ENCODE measurements at regions not wholly inside any gene's neighbourhood (a gene's known extent, or its start where the extent isn't known, plus 50 kb on each side); places are given as distances from the start of the nearest gene placed in this dataset.

GRCh38 chr11:70607561-70607960, 209.2 kb downstream of the CTTN start:
- DNase-seq, result no peak
- no peaks in the 10 kb centered on the region for H3K4me1 Mint-ChIP-seq
- peaks cover 2% of the 10 kb centered on the region for H3K27me3 Mint-ChIP-seq
- H3K27ac Mint-ChIP-seq, result no peak overlapping the region
- intact Hi-C loops (cut with DNase I, micrococcal nuclease), result no loop called here
- ChIA-PET CTCF (no interaction called here), POLR2A (no interaction called here)
- H3K9me3 Mint-ChIP-seq (ENCODE audit: low read depth), result no peaks in the 10 kb centered on the region
- no peak for ATAC-seq
- H3K36me3 Mint-ChIP-seq (ENCODE audit: low read depth), result no peaks in the 10 kb centered on the region
- H3K4me3 Mint-ChIP-seq, result no peak overlapping the region

DNA sequence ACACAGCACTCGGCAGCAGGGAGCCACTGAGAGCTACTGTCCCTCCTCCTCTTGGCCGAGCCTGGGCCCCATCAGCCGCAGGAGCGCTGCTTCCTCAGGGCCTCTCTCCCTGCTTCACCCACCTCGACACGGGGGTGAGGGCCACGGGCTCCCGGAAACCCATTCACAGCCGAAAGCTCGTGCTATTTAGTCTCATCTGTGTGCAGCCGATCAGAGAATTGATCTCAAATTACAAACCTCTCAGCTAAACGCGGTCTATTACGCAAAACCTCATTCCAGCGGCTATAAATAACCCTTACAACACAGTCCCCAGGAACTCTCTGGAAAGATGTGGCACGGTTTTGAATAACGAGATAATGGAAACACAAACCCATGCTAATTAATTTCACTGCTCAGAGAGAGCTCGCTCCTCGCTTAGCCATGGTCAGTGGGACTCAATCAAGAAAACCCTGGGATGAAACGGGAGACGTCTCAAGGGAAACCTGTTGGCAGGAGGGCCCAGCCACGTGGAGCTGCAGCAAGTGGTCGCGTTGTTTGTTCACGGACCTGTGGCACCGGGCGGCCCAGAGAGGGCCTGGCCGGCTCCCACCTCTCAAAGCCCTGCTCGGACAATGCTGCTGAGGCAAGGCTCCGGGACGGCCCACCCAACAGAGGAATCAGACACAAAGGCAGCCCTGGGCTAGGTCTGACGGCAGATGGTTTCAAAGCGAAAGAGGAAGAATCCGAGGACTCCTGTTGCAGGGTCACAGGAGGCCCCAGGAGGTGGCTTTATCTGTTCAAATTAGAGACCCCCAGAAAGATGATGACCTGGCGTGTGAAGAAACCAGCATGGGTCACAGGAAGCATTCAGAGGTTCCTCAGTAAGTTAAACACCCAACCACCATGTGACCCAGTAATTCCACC, 210.5 kb downstream of the CTTN start:
- no peak for DNase-seq
- CTCF ChIA-PET, result interaction anchor here (0.5 kb wide), 1 partner anchor 10 kb away, joined by 3 read pairs; no protein-coding TSS in a partner anchor
- Mint-ChIP-seq H3K36me3 (ENCODE audit: low read depth) (no peaks in the 10 kb centered on the region), H3K4me1 (no peaks in the 10 kb centered on the region), H3K4me3 (no peak overlapping the region), H3K27me3 (peaks cover 2% of the 10 kb centered on the region), H3K9me3 (ENCODE audit: low read depth) (no peaks in the 10 kb centered on the region), H3K27ac (no peak overlapping the region)
- POLR2A ChIA-PET, result no interaction called here
- ATAC-seq, result no peak
- intact Hi-C loops (cut with DNase I, micrococcal nuclease), result no loop called here

DNA sequence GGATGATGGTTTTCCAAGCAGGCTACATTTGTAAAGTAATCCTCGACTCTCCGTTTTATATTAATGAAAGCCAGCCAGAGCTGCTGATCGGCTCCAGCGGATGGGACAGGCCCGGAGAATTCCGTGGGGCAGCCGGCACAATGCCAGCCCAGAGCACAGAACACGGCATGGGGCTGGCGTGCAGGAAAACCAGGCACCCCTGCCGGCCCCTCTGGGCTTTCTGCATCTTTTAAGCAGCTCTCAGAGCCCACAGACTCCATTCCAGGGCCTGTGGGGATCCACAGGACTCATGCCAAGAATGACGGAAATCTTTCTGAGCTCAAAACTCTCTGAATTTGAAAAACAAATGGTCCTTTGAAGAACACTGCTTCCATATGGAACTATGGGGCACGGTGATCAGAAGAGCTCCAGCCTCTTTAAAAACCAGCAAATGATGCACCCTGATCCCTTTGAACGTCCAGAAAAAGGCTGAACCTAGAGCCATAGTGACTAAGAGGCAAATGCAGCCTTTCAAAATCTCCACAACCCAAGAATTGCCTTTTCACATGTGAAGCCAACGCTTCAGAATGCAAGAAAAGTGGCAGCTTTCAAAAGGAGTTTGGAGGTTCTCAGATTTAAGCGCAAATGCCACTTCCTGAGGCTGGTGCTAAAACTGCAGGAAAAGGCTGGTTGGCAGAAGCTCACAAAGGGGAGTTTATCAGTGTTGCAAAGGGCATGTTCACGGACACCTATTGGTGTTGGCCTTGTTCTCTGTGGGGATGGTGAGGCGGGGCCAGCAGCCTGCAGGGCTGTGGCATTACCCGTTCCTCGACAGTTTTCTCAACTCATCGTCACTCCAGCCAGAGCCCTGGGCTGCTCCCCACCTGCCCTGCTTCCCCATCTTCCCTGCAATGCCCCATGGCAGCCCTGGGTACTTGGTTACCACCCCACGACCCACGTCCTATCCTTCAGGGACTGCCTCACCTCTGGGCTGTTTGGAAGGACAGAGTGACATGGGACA, 212.5 kb downstream of the CTTN start:
- H3K36me3 Mint-ChIP-seq (ENCODE audit: low read depth), result no peaks in the 10 kb centered on the region
- H3K27ac Mint-ChIP-seq, result no peak overlapping the region
- POLR2A ChIA-PET, result no interaction called here
- ATAC-seq (no peak), DNase-seq (no peak)
- H3K27me3 Mint-ChIP-seq, result peaks cover 2% of the 10 kb centered on the region
- CTCF ChIA-PET, result interaction anchor here (0.6 kb wide), 1 partner anchor 152 kb away, joined by 3 read pairs; no protein-coding TSS in a partner anchor
- H3K4me1 Mint-ChIP-seq, result no peaks in the 10 kb centered on the region
- intact Hi-C loops (cut with DNase I, micrococcal nuclease), result no loop called here
- H3K4me3 Mint-ChIP-seq, result no peak overlapping the region
- no peaks in the 10 kb centered on the region for H3K9me3 Mint-ChIP-seq (ENCODE audit: low read depth)

- no peaks in the 10 kb centered on the region for H3K36me3 Mint-ChIP-seq (ENCODE audit: low read depth)
- H3K9me3 Mint-ChIP-seq (ENCODE audit: low read depth), result no peaks in the 10 kb centered on the region
- intact Hi-C loops (cut with DNase I, micrococcal nuclease), result no loop called here
- CTCF ChIA-PET, result no interaction called here
- H3K4me1 Mint-ChIP-seq, result no peaks in the 10 kb centered on the region
- no peak for DNase-seq
- no peak overlapping the region for H3K27ac Mint-ChIP-seq
- no peak for ATAC-seq
- no peak overlapping the region for H3K4me3 Mint-ChIP-seq
- peaks cover 2% of the 10 kb centered on the region for H3K27me3 Mint-ChIP-seq
- POLR2A ChIA-PET, result no interaction called here
Measured at GRCh38 chr11:70611821-70612220, 213.5 kb downstream of the CTTN start.

DNA sequence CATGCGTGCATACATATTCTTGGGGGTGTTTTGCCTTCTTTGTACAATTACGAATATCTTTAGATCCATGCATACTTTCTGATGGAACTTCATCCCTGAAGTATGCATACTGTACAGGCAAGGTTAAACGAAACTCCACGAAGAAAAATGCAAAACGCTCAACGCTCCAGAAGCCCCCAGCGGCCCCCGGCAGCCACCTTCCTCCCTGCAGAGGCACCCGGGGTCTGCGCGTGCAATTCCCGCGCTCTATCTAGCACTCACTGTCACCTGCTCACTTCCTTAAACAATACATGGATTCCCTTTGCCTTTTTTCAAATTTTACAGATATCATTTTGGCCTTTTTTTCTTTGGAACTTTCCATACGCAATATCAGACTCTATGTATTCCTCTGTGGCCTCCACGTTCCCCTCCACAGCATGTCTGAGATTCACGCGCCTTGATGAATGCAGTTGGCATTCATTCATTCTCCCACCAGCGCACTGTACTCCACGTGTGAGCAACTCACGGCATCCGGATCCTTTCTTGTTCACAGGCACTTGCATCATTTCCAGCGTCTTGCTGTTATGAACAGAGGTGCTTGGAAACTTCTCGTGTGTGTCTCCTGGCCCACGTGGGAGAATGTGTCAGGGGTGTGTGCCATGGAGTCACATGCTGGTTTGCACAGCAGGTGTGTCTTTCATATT, 214.3 kb downstream of the CTTN start:
- Mint-ChIP-seq H3K36me3 (ENCODE audit: low read depth) (no peaks in the 10 kb centered on the region), H3K4me1 (no peaks in the 10 kb centered on the region), H3K4me3 (no peak overlapping the region), H3K27ac (no peak overlapping the region), H3K9me3 (ENCODE audit: low read depth) (no peaks in the 10 kb centered on the region), H3K27me3 (peaks cover 2% of the 10 kb centered on the region)
- DNase-seq (no peak), ATAC-seq (no peak)
- intact Hi-C loops (cut with DNase I, micrococcal nuclease), result no loop called here
- POLR2A ChIA-PET, result no interaction called here
- CTCF ChIA-PET, result no interaction called here

DNA sequence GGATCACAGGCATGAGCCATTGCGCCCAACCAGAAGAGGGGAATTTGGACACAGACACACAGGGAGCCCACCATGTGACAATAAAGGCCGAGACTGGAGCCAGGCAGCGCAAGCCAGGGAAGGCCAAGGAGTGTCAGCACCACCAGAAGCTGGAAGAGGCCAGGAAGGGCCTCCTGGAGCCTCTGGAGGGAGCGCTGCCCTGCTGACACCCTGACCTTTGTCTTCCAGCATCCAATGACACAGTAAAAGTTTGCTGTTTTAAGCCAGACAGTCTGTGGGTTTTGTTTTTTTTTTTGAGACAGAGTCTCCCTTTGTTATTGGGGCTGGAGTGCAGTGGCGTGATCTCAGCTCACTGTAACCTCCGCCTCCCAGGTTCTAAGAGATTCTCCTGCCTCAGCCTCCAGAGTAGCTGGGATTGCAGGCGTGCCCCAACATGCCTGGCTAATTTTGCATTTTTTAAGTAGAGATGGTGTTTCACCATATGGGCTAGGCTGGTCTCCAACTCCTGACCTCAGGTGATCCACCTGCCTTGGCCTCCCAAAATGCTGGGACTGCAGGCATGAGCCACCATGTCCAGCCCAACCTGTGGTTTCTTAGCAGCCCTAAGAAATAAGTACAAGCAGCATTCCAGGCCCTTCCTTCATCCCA, 215.8 kb downstream of the CTTN start:
- no peak for DNase-seq
- ATAC-seq, result no peak
- no peak overlapping the region for H3K27ac Mint-ChIP-seq
- no peaks in the 10 kb centered on the region for H3K9me3 Mint-ChIP-seq (ENCODE audit: low read depth)
- POLR2A ChIA-PET, result no interaction called here
- CTCF ChIA-PET, result no interaction called here
- no peak overlapping the region for H3K4me3 Mint-ChIP-seq
- peaks cover 2% of the 10 kb centered on the region for H3K27me3 Mint-ChIP-seq
- H3K4me1 Mint-ChIP-seq, result no peaks in the 10 kb centered on the region
- H3K36me3 Mint-ChIP-seq (ENCODE audit: low read depth), result no peaks in the 10 kb centered on the region
- intact Hi-C loops (cut with DNase I, micrococcal nuclease), result no loop called here

DNA sequence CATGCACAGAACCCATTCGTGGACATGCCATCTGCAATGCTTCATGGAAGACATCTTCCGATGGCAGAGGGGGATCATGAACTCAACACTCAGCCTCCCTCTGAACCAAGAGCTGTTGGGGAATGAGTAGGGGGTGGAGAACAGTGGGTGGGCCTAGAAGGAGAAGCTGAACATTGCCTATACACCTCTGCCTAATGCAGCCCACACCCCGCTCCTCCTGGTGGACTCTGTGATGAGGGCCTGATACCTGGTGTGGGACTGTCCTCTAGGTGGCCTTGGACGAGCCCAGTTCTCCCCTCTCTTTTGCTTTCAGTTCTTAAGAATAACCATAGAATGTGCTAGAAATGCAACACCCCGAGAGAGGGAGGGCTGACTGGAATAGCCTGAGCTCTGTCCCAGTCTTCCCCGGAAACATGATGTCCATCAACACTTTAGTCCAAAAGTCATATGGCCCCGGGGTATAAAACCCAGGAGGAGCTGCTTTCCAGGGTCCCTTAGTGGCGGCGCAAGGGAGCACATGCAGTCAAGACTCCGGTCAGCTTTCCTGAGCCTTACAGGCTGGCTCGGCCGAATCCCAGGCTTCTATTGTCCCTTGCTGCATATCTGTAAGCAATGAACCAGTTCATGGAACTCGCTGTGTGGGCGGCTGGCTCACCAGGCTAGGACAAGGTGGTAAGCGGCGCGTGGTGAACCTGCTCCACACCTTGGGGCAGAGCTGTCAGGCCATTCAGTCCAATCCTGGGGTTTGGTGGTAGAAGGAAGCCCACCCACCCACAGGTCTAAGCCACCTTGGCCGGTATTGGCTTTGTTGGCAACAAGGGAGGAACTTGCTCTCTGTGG, 216.9 kb downstream of the CTTN start:
- no peaks in the 10 kb centered on the region for H3K27me3 Mint-ChIP-seq
- no peak overlapping the region for H3K4me3 Mint-ChIP-seq
- no peaks in the 10 kb centered on the region for H3K4me1 Mint-ChIP-seq
- intact Hi-C loops (cut with DNase I, micrococcal nuclease), result no loop called here
- ChIA-PET POLR2A (no interaction called here), CTCF (no interaction called here)
- H3K27ac Mint-ChIP-seq, result no peak overlapping the region
- DNase-seq (no peak), ATAC-seq (no peak)
- H3K9me3 Mint-ChIP-seq (ENCODE audit: low read depth), result no peaks in the 10 kb centered on the region
- H3K36me3 Mint-ChIP-seq (ENCODE audit: low read depth), result no peaks in the 10 kb centered on the region

- no peak for DNase-seq
- Mint-ChIP-seq H3K9me3 (ENCODE audit: low read depth) (no peaks in the 10 kb centered on the region), H3K27me3 (no peaks in the 10 kb centered on the region), H3K4me3 (no peak overlapping the region), H3K27ac (no peak overlapping the region), H3K4me1 (no peaks in the 10 kb centered on the region), H3K36me3 (ENCODE audit: low read depth) (no peaks in the 10 kb centered on the region)
- ChIA-PET CTCF (no interaction called here), POLR2A (no interaction called here)
- ATAC-seq, result no peak
- intact Hi-C loops (cut with DNase I, micrococcal nuclease), result no loop called here
Measured at GRCh38 chr11:70616317-70616716, 218.0 kb downstream of the CTTN start.

GRCh38 chr11:70616938-70617654, 218.8 kb downstream of the CTTN start:
- Mint-ChIP-seq H3K4me3 (no peak overlapping the region), H3K9me3 (ENCODE audit: low read depth) (no peaks in the 10 kb centered on the region), H3K27ac (no peak overlapping the region), H3K4me1 (no peaks in the 10 kb centered on the region), H3K36me3 (ENCODE audit: low read depth) (no peaks in the 10 kb centered on the region), H3K27me3 (no peaks in the 10 kb centered on the region)
- ChIA-PET POLR2A (no interaction called here), CTCF (no interaction called here)
- no peak for DNase-seq
- no peak for ATAC-seq
- intact Hi-C loops (cut with DNase I, micrococcal nuclease), result no loop called here

GRCh38 chr11:70618431-70619101, 220.2 kb downstream of the CTTN start:
- no peaks in the 10 kb centered on the region for H3K9me3 Mint-ChIP-seq (ENCODE audit: low read depth)
- DNase-seq, result no peak
- intact Hi-C loops (cut with DNase I, micrococcal nuclease), result no loop called here
- H3K27me3 Mint-ChIP-seq, result no peaks in the 10 kb centered on the region
- POLR2A ChIA-PET, result no interaction called here
- H3K4me1 Mint-ChIP-seq, result no peaks in the 10 kb centered on the region
- ATAC-seq, result no peak
- H3K36me3 Mint-ChIP-seq (ENCODE audit: low read depth), result no peaks in the 10 kb centered on the region
- no peak overlapping the region for H3K4me3 Mint-ChIP-seq
- CTCF ChIA-PET, result no interaction called here
- H3K27ac Mint-ChIP-seq, result no peak overlapping the region

Measured in activated CD4-positive, alpha-beta T cell treated with anti-CD3 and anti-CD28 coated beads for 36 hours (primary cell).